Heart left ventricle (tissue), 16 donors: ENCODE measurements at regions not wholly inside any gene's neighbourhood (a gene's known extent, or its start where the extent isn't known, plus 50 kb on each side); places are given as distances from the start of the nearest gene placed in this dataset.

Experiments used
- ATAC-seq, 4 donors: fragments of 200-7000 bp; cut with Tn5 transposase; one replicate each; pipeline ENCODE4 v1.9.1; 2020 to 2022; ENCODE audit warnings: moderate library complexity in 4 of 4, mild to moderate bottlenecking in 3 of 4, moderate number of reproducible peaks in 1 of 4
- DNase-seq, 5 donors: peaks; one replicate each; pipeline ENCODE4 v3.0.0-alpha.2; 2020
- H3K27ac ChIP-seq, 12 donors: fragments of 200-600 bp; sonication (generic) in 4 of 12; one replicate each; pipeline versions ENCODE4 v1.5.0 to v1.8.0; 2016 to 2022; ENCODE audit warnings: mild to moderate bottlenecking in 2 of 12
- H3K27me3 ChIP-seq, 9 donors: fragments of 200-600 bp; sonication (generic) in 2 of 9; one replicate each; pipeline versions ENCODE4 v1.5.1 to v1.8.0; 2016 to 2022; ENCODE audit warnings: mild to moderate bottlenecking in 3 of 9
- H3K36me3 ChIP-seq, 9 donors: fragments of 200-600 bp; sonication (generic) in 2 of 9; one replicate each; pipeline versions ENCODE4 v1.5.0 to v1.8.0; 2018 to 2022; ENCODE audit warnings: mild to moderate bottlenecking in 2 of 9
- H3K4me1 ChIP-seq, 12 donors: fragments of 200-600 bp; sonication (generic) in 4 of 12; one replicate each; pipeline versions ENCODE4 v1.5.0 to v1.8.0; 2016 to 2022; ENCODE audit warnings: mild to moderate bottlenecking in 3 of 12
- H3K4me3 ChIP-seq, 12 donors: fragments of 200-600 bp; sonication (generic) in 4 of 12; one replicate each; pipeline versions ENCODE4 v1.5.0 to v1.8.0; 2017 to 2022; ENCODE audit warnings: mild to moderate bottlenecking in 9 of 12, moderate library complexity in 4 of 12
- H3K9me3 ChIP-seq, 12 donors: fragments of 200-600 bp; sonication (generic) in 4 of 12; one replicate each; pipeline versions ENCODE4 v1.5.0 to v1.8.0; 2016 to 2022; ENCODE audit warnings: mild to moderate bottlenecking in 1 of 12
- CTCF ChIP-seq, 12 donors: fragments of 200-600 bp; sonication (generic) in 4 of 12; IDR thresholded peaks; one replicate each; pipeline versions ENCODE4 v1.5.0 to v1.8.0; 2018 to 2022; ENCODE audit warnings: antibody characterized with exemption in 12 of 12, mild to moderate bottlenecking in 5 of 12
- POLR2A ChIP-seq, 2 donors: fragments of 450-650 bp; IDR thresholded peaks; one replicate each; pipeline ENCODE4 v1.6.1; 2017; ENCODE audit warnings: antibody characterized with exemption in 2 of 2, mild to moderate bottlenecking in 2 of 2, moderate library complexity in 2 of 2
- WGBS, 4 donors: extraction: QIAGEN DNeasy Blood & Tissue Kit in 2 of 4; methylation state at CpG; one replicate each; pipeline versions ENCODE4 v1.1.5 to v1.1.7; 2013 to 2018; 5-methylcytosine and 5-hydroxymethylcytosine counted together
- intact Hi-C, 10 donors: fragments of 100-400 bp; cut with DNase I; formaldehyde crosslinking; loops; one replicate each; pipeline versions ENCODE4 v1.11.1 to v1.14.2; 2022
- donor health status: ischemic (EF 13 %, LVEDD 7.1; RV severe dilation, severe dysfunction).
- donor health status: healthy with polysubstance abuse.
- donor health status: DM: no; HTN: yes; CAD: no.
- donor health status: DM: no; HTN: no; CAD: no.
- donor health status: ischemic (EF 25% LVEDD 6.9; RV normal size, moderate dysfunction).
- donor health status: ischemic (EF 25% LVEDD 5.7; RV mildly dilated, moderate dysfunction).
- donor health status: healthy.
- donor health status: DM: yes; HTN: yes; CAD: no.
- donor health status: ischemic (EF 35%, LVEDD 5.7; RV mildly dilated, moderate dysfunction).
- donor health status: nonischemic (EF 11% LVEDD 7.7; RV severe dilation, severe dysfunction).
- donor health status: DM: yes; HTN: yes; CAD: no.
- donor health status: PGD.
- donor health status: ischemic (EF 29% LVEDD 5.4; RV normal size, mild dysfunction).
- donor health status: nonischemic (EF 23%, LVEDD 6.1; RV moderate dilation, normal function).

- Histone ChIP-seq H3K36me3 (no peaks in the 10 kb centered on the region), H3K27ac (no peak overlapping the region), H3K4me1 (no peaks in the 10 kb centered on the region), H3K27me3 (peaks cover 0 to 36% (median 0%) of the 10 kb centered on the region in 9 donors), H3K9me3 (peaks cover 0 to 5% (median 0%) of the 10 kb centered on the region in 12 donors), H3K4me3 (no peak overlapping the region)
- DNase-seq (no peak), ATAC-seq (no peak)
- intact Hi-C loops, result no loop called here
- TF ChIP-seq CTCF (IDR thresholded peaks at IDR 0.05), result no peak
- no peak for TF ChIP-seq POLR2A (IDR thresholded peaks at IDR 0.05)
- 69 to 92% (median 76%) methylated on average over 2 of the region's 2 CpGs for WGBS, 4 donors
Observed at GRCh38 chr19:29289020-29289419, 76.1 kb upstream of the UQCRFS1 start.

- no peak for DNase-seq
Observed at GRCh38 chr19:29290853-29291252, 77.9 kb upstream of the UQCRFS1 start.

GRCh38 chr19:29292153-29292552 lies 79.2 kb upstream of the UQCRFS1 start:
- Histone ChIP-seq H3K9me3 (no peaks in the 10 kb centered on the region), H3K27me3 (peaks cover 0 to 16% (median 0%) of the 10 kb centered on the region in 9 donors), H3K36me3 (no peaks in the 10 kb centered on the region), H3K4me3 (no peak overlapping the region), H3K27ac (no peak overlapping the region), H3K4me1 (no peaks in the 10 kb centered on the region)
- intact Hi-C loops, result loop anchor here in 1 of 10 donors (10.0 kb wide), 1 partner anchor 233 kb away; the partner anchor contains the start of gene VSTM2B
- ATAC-seq, result no peak
- DNase-seq, result no peak
- TF ChIP-seq POLR2A (IDR thresholded peaks at IDR 0.05), result no peak
- no peak for TF ChIP-seq CTCF (IDR thresholded peaks at IDR 0.05)
- 84 to 90% (median 85%) methylated on average over 5 of the region's 5 CpGs for WGBS, 4 donors

More at GRCh38 chr19:29290853-29291252, 77.9 kb upstream of the UQCRFS1 start:
- Histone ChIP-seq H3K4me1 (no peaks in the 10 kb centered on the region), H3K27ac (no peak overlapping the region), H3K36me3 (no peaks in the 10 kb centered on the region), H3K9me3 (no peaks in the 10 kb centered on the region), H3K4me3 (no peak overlapping the region), H3K27me3 (peaks cover 0 to 19% (median 0%) of the 10 kb centered on the region in 9 donors)
- TF ChIP-seq CTCF (IDR thresholded peaks at IDR 0.05) (no peak), POLR2A (IDR thresholded peaks at IDR 0.05) (no peak)
- intact Hi-C loops, result loop anchor here in 1 of 10 donors (10.0 kb wide), 1 partner anchor 234 kb away; the partner anchor contains the start of gene VSTM2B
- no peak for ATAC-seq
- WGBS, 4 donors, result 39 to 48% (median 42%) methylated on average over 5 of the region's 5 CpGs

DNA sequence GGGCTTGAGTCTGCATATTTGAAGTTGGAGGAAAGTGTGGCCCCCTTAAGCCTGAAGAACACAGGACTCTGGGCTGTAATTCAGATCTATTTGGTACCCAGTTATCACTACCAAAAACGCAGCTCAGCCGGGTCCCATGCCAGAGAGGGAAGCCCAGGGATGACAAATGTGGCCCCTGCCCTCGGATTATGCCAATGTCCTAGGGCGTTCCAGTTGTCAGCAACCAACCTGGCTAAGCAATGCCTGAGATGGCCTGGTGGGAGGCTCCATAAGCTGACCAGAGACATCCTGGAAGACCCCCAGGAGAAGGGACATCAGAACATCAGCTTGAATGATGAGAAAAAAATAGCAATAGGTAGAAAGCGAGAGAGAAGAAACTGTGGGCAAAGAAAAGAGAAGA lies 79.6 kb upstream of the UQCRFS1 start:
- no peak overlapping the region for H3K4me3 ChIP-seq
- no peak overlapping the region for H3K27ac ChIP-seq
- WGBS, 4 donors, result 54 to 71% (median 63%) methylated on average over 5 of the region's 5 CpGs
- TF ChIP-seq POLR2A (IDR thresholded peaks at IDR 0.05), result no peak
- H3K4me1 ChIP-seq, result no peaks in the 10 kb centered on the region
- H3K9me3 ChIP-seq, result no peaks in the 10 kb centered on the region
- ATAC-seq (no peak), DNase-seq (no peak)
- intact Hi-C loops, result loop anchor here in 1 of 10 donors (10.0 kb wide), 1 partner anchor 232 kb away; the partner anchor contains the start of gene VSTM2B
- H3K36me3 ChIP-seq, result no peaks in the 10 kb centered on the region
- H3K27me3 ChIP-seq, result peaks cover 0 to 16% (median 0%) of the 10 kb centered on the region in 9 donors

DNA sequence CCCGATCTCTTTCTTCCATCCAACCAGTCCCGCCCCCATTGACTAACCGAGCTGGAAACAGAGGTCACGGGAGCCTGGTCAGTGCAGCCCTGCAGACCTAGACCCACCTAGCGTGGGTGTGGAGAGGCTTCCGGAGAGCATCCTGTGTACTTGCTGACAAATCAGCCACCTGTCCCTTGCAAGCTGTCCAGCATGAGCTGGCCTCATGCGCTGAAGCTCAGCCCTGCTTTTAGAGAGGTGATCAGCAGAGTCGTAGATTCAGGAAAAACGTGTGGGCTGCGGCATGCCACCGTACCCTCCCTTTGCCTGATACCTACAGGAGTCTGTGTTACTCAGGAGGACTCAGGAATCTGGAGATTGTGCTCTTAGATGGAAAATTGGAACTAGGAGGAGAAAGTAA lies 80.3 kb upstream of the UQCRFS1 start:
- Histone ChIP-seq H3K9me3 (no peaks in the 10 kb centered on the region), H3K4me1 (no peaks in the 10 kb centered on the region), H3K27ac (no peak overlapping the region), H3K4me3 (no peak overlapping the region), H3K36me3 (no peaks in the 10 kb centered on the region), H3K27me3 (peaks cover 0 to 19% (median 0%) of the 10 kb centered on the region in 9 donors)
- intact Hi-C loops, result loop anchor here in 1 of 10 donors (10.0 kb wide), 1 partner anchor 232 kb away; the partner anchor contains the start of gene VSTM2B
- WGBS, 4 donors, result 58 to 61% (median 60%) methylated on average over 11 of the region's 11 CpGs
- ATAC-seq (no peak), DNase-seq (no peak)
- TF ChIP-seq CTCF (IDR thresholded peaks at IDR 0.05) (no peak), POLR2A (IDR thresholded peaks at IDR 0.05) (no peak)
